Neural progenitor cell (in vitro differentiated cells): ENCODE measurements at regions not wholly inside any gene's neighbourhood (a gene's known extent, or its start where the extent isn't known, plus 50 kb on each side); places are given as distances from the start of the nearest gene placed in this dataset.

Experiments used
- EZH2phosphoT487 ChIP-seq: fragments of 200-600 bp; sonication (generic); IDR thresholded peaks from 2 replicates; pipeline ENCODE4 v1.6.1; 2017; ENCODE audit warnings: antibody characterized with exemption
- TF ChIP-seq, protein P1 (sequence below): fragments of 200-600 bp; sonication (generic); IDR thresholded peaks from 2 replicates; pipeline ENCODE4 v1.5.1; 2017; ENCODE audit warnings: antibody characterized with exemption, mild to moderate bottlenecking

DNA sequence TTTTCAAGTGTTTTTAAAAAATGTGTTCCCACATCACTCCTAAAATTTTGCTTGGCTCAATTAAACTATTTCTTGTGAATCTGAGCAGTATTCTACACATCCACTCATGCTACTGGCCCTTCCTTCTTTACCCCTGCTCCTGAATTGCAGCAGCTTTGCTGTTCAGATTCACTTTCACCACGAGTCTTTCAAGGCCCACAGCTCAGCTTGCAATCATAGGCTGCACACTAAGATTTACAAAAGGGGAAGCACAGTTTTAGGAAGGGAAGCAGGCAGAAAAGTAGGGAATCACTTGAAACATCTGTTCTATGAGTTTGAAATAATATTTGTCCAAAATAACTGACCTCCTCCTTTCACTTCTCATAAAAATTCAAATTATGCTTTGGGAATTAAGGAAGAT is 70.9 kb upstream of the EDEM3 start:
- TF ChIP-seq, protein P1, sequence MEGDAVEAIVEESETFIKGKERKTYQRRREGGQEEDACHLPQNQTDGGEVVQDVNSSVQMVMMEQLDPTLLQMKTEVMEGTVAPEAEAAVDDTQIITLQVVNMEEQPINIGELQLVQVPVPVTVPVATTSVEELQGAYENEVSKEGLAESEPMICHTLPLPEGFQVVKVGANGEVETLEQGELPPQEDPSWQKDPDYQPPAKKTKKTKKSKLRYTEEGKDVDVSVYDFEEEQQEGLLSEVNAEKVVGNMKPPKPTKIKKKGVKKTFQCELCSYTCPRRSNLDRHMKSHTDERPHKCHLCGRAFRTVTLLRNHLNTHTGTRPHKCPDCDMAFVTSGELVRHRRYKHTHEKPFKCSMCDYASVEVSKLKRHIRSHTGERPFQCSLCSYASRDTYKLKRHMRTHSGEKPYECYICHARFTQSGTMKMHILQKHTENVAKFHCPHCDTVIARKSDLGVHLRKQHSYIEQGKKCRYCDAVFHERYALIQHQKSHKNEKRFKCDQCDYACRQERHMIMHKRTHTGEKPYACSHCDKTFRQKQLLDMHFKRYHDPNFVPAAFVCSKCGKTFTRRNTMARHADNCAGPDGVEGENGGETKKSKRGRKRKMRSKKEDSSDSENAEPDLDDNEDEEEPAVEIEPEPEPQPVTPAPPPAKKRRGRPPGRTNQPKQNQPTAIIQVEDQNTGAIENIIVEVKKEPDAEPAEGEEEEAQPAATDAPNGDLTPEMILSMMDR, result no peak
- TF ChIP-seq EZH2phosphoT487, result no peak
